ENCODE measurements at regions not wholly inside any gene's neighbourhood (a gene's known extent, or its start where the extent isn't known, plus 50 kb on each side); places are given as distances from the start of the nearest gene placed in this dataset.

DNA sequence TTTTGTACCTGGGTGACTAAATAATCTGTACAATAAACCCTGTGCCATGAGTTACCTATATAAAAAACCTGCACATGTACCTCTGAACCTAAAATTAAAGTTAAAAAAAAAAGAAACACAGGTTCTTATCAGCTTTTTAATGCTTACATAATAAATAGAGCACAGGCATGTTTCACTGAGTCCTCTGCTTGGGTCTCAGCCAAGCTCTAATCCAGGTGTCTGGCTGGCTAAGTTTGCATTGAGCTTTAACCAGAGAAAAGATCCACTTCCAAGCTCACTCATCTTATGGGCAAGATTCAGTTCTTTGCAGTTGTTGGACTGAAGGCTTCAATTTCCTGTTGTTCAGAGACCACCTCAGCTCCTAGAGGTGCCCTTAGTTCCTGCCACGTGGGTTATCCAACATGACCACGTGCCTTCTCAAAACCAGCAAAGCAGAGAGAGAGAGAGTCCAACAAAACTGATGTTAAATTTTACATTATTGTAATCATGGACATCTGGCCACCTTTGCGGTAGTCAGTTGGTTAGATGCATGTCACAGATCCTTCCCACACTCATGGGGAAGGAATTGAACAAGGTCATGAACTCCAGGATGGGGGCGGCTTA, 68.2 kb upstream of the TMPRSS2 start:
- no peak overlapping the region for H3K4me3 ChIP-seq
- intact Hi-C loops (cut with DNase I; ENCODE audit: low total_unique reads), result no loop called here
- H3K4me1 ChIP-seq, result no peaks in the 10 kb centered on the region
- peaks cover 13 to 40% of the 10 kb centered on the region in 2 donors for H3K9me3 ChIP-seq
- no peaks in the 10 kb centered on the region for H3K36me3 ChIP-seq
- no peaks in the 10 kb centered on the region for H3K27me3 ChIP-seq
- no peak overlapping the region for H3K27ac ChIP-seq
- TF ChIP-seq POLR2AphosphoS5 (IDR thresholded peaks at IDR 0.05) (no peak), POLR2A (IDR thresholded peaks at IDR 0.05) (no peak)
- TF ChIP-seq, protein P1, sequence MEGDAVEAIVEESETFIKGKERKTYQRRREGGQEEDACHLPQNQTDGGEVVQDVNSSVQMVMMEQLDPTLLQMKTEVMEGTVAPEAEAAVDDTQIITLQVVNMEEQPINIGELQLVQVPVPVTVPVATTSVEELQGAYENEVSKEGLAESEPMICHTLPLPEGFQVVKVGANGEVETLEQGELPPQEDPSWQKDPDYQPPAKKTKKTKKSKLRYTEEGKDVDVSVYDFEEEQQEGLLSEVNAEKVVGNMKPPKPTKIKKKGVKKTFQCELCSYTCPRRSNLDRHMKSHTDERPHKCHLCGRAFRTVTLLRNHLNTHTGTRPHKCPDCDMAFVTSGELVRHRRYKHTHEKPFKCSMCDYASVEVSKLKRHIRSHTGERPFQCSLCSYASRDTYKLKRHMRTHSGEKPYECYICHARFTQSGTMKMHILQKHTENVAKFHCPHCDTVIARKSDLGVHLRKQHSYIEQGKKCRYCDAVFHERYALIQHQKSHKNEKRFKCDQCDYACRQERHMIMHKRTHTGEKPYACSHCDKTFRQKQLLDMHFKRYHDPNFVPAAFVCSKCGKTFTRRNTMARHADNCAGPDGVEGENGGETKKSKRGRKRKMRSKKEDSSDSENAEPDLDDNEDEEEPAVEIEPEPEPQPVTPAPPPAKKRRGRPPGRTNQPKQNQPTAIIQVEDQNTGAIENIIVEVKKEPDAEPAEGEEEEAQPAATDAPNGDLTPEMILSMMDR (IDR thresholded peaks at IDR 0.05), result no peak
- no peak for DNase-seq (ENCODE audit: low spot score in 2 of 2)

DNA sequence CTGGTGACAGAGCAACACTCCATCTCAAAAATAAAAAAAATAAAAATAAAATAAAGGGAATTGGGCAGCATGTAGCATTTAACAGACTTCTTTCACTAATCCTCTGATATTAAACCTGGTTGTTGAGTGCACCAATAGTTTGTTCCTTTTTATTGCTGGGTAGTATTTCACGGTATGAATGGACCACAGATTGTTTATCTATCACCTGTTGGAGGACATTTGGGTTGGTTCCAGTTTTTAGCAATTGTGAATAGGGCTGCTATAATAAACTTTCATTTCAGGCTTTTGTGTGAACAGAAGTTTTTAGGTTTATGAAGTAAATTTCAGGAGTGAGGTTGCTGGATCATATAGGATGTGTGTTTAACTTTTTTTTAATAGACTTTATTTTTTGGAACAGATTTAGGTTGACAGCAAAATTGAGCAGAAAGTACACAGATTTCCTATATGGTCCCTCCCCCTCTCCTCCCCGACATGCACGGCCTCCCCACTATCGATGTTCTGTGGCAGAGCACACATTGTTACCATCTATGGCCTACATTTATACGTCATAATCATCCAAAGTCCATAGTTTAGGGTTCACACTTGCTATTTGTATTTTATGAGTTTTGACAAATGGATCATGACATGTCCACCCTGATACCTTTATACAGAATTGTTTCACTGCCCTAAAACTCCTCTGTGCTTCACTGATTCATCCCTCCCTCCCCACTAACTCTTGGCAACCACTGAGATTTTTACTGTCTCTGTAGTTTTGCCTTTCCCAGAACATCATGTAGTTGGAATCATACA, 66.1 kb upstream of the TMPRSS2 start:
- Histone ChIP-seq H3K9me3 (peaks cover 13 to 34% of the 10 kb centered on the region in 2 donors), H3K4me1 (no peaks in the 10 kb centered on the region), H3K27ac (no peak overlapping the region), H3K36me3 (no peaks in the 10 kb centered on the region), H3K4me3 (no peak overlapping the region), H3K27me3 (no peaks in the 10 kb centered on the region)
- intact Hi-C loops (cut with DNase I; ENCODE audit: low total_unique reads), result no loop called here
- TF ChIP-seq POLR2AphosphoS5 (IDR thresholded peaks at IDR 0.05), result no peak
- no peak for DNase-seq (ENCODE audit: low spot score in 2 of 2)

DNA sequence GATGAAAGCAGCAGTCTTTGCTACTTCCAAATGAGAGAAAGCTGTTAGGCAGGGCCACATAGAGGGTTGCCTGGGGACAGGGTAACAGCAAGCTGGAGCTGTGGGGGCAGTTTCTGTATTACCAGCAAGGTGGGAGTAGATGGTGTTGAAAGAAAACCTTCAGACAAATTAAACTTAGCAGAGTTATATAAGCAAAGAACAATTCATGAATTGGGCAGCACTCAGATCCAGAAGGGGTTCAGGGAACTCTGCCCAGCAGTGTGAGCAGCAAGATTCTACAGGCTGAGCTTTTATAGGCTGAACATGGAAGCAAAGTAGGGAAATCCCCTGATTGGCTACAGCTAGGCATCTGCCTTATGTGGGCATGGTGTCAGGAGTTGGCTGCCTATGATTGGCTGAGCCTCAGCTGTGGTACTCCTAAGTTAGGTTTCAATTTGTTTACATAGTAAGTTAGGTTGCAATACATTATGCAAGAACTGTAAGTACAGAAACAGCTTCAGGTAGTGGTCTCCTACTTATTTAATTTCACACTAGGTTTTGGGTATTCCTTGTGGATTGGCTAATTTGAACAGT, 64.1 kb upstream of the TMPRSS2 start:
- no peak for TF ChIP-seq POLR2A (IDR thresholded peaks at IDR 0.05)
- TF ChIP-seq POLR2AphosphoS5 (IDR thresholded peaks at IDR 0.05), result no peak
- TF ChIP-seq, protein P1 (IDR thresholded peaks at IDR 0.05), result no peak
- Histone ChIP-seq H3K36me3 (no peaks in the 10 kb centered on the region), H3K9me3 (peaks cover under 1 to 13% of the 10 kb centered on the region in 2 donors), H3K4me3 (no peak overlapping the region), H3K27ac (no peak overlapping the region), H3K27me3 (no peaks in the 10 kb centered on the region), H3K4me1 (no peaks in the 10 kb centered on the region)
- intact Hi-C loops (cut with DNase I; ENCODE audit: low total_unique reads), result no loop called here
- no peak for DNase-seq (ENCODE audit: low spot score in 2 of 2)

DNA sequence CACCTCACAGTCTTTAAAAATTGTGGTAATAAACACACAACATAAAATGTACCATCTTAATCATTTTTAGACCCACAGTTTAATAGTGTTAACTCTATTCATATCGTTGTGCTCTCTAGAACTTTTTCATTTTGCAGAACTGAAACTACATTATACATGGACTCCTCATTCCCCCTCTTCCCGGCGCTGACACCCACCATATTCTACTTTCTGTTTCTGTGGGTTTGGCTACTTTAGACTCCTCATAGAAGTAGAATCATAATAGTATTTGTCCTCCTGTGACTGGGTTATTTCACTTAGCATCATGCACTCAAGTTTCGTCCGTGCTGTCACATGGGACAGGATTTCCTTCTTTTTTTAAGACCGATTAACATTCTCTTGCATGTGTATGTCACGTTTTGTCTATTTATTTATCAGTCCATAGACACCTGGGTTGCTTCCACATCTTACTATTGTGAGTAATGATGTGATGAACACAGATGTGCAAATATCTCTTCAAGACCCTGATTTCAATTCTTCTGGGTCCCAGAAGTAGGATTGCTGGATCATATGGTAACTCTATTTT, 62.9 kb upstream of the TMPRSS2 start:
- H3K4me3 ChIP-seq, result no peak overlapping the region

DNA sequence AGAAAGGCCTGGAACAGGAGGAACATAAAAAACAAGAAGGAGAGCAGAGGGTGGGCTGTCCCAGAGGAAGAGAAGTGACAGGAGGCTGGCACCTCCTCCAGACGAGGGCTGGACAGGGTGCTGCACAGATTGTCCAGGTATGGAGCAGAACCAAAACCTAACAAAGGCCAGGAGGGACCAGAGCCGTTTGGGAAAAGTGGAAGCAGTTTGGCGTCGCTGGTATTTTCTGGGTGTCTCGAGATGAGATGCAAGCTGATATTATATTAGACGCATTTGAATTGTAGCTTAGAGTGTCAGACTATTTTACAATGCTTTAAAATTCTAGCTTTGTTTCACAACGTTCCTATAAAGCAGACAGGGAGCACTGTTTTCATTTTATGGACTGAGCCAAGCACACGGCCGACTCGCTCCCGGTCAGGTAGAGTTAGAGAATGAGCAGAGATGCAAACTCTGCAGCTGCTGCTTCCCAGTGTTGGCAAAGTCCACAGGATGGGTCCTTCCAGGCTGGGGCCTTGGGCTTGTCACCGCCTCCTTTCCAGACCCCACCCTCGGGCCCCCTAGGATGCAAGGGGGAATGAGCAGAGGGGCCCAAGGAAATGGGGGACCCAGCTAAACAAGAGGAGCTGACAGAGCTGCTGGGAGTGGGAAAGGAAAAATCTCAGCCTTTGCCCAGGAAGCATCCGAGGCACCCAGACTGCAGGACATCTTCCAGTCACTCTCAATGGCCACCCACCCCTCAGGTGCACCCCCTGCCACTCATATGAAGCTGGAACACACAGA, 60.8 kb upstream of the TMPRSS2 start:
- Histone ChIP-seq H3K27me3 (no peaks in the 10 kb centered on the region), H3K4me3 (no peak overlapping the region), H3K4me1 (no peaks in the 10 kb centered on the region), H3K27ac (no peak overlapping the region), H3K36me3 (no peaks in the 10 kb centered on the region), H3K9me3 (peaks cover 0 to 13% of the 10 kb centered on the region in 2 donors)
- TF ChIP-seq POLR2A (IDR thresholded peaks at IDR 0.05) (no peak), POLR2AphosphoS5 (IDR thresholded peaks at IDR 0.05) (no peak)
- TF ChIP-seq, protein P1 (IDR thresholded peaks at IDR 0.05), result no peak
- intact Hi-C loops (cut with DNase I; ENCODE audit: low total_unique reads), result no loop called here
- no peak for DNase-seq (ENCODE audit: low spot score in 2 of 2)

More for the DNA sequence above, 62.9 kb upstream of the TMPRSS2 start:
- TF ChIP-seq POLR2A (IDR thresholded peaks at IDR 0.05), result no peak
- TF ChIP-seq, protein P1 (IDR thresholded peaks at IDR 0.05), result no peak
- no peak for TF ChIP-seq POLR2AphosphoS5 (IDR thresholded peaks at IDR 0.05)
- H3K9me3 ChIP-seq, result peaks cover 0 to 13% of the 10 kb centered on the region in 2 donors
- H3K27me3 ChIP-seq, result no peaks in the 10 kb centered on the region
- no peak for DNase-seq (ENCODE audit: low spot score in 2 of 2)
- H3K27ac ChIP-seq, result no peak overlapping the region
- intact Hi-C loops (cut with DNase I; ENCODE audit: low total_unique reads), result no loop called here
- no peaks in the 10 kb centered on the region for H3K36me3 ChIP-seq
- H3K4me1 ChIP-seq, result no peaks in the 10 kb centered on the region
